Small intestine (tissue), 7 donors: ENCODE measurements at regions not wholly inside any gene's neighbourhood (a gene's known extent, or its start where the extent isn't known, plus 50 kb on each side); places are given as distances from the start of the nearest gene placed in this dataset.
"Not testable (repeated sequence)": the region's sequence is repeated elsewhere in the genome, so short reads cannot be mapped to it uniquely, and the experiment has no call there.

Experiments
- DNase-seq, 2 donors: peaks; one replicate each; pipeline versions ENCODE4 v3.0.0 to v3.0.0-alpha.2; 2013
- FAIRE-seq: peaks from 2 replicates; lab custom pipeline; 2012; peaks lifted over from hg19 to GRCh38; lab: Jason Lieb, UNC
- H3K27ac ChIP-seq, 3 donors: one replicate each; pipeline ENCODE4 v1.5.1; 2013; ENCODE audit warnings: low read length in 2 of 3, mild to moderate bottlenecking in 2 of 3, control low read depth in 1 of 3, inconsistent platforms in 1 of 3, low read depth in 1 of 3, moderate library complexity in 1 of 3
- H3K27me3 ChIP-seq, 3 donors: one replicate each; pipeline ENCODE4 v1.6.1; 2013; ENCODE audit warnings: low read length in 3 of 3, inconsistent platforms in 1 of 3; ENCODE audit not compliant: control insufficient read depth in 3 of 3, insufficient read depth in 3 of 3
- H3K36me3 ChIP-seq, 3 donors: one replicate each; pipeline ENCODE4 v1.6.1; 2013; ENCODE audit warnings: low read length in 3 of 3, inconsistent platforms in 1 of 3, low read depth in 1 of 3, mild to moderate bottlenecking in 1 of 3, moderate library complexity in 1 of 3; ENCODE audit not compliant: control insufficient read depth in 3 of 3, insufficient read depth in 2 of 3
- H3K4me1 ChIP-seq, 3 donors: one replicate each; pipeline ENCODE4 v1.6.1; 2013; ENCODE audit warnings: low read length in 2 of 3, inconsistent platforms in 1 of 3, low read depth in 1 of 3, mild to moderate bottlenecking in 1 of 3, moderate library complexity in 1 of 3; ENCODE audit not compliant: control insufficient read depth in 3 of 3, insufficient read depth in 2 of 3
- H3K4me3 ChIP-seq, 3 donors: one replicate each; pipeline ENCODE4 v1.5.1; 2013; ENCODE audit warnings: low read length in 3 of 3, control low read depth in 1 of 3, inconsistent platforms in 1 of 3, low read depth in 1 of 3, mild to moderate bottlenecking in 1 of 3, moderate library complexity in 1 of 3
- H3K9me3 ChIP-seq, 2 donors: one replicate each; pipeline ENCODE4 v1.6.1; 2013; ENCODE audit warnings: low read depth in 1 of 2, low read length in 1 of 2; ENCODE audit not compliant: control insufficient read depth in 2 of 2, insufficient read depth in 1 of 2
- WGBS, 3 donors: extraction: QIAGEN DNeasy Blood & Tissue Kit; methylation state at CpG; one replicate each; pipeline ENCODE4 v1.1.7; 2013; 5-methylcytosine and 5-hydroxymethylcytosine counted together
- donor health status: healthy with polysubstance abuse.
- donor health status: control.
- donor health status: control.
- donor health status: Bipolar disorder and iron deficiency.
- donor health status: healthy.

DNA sequence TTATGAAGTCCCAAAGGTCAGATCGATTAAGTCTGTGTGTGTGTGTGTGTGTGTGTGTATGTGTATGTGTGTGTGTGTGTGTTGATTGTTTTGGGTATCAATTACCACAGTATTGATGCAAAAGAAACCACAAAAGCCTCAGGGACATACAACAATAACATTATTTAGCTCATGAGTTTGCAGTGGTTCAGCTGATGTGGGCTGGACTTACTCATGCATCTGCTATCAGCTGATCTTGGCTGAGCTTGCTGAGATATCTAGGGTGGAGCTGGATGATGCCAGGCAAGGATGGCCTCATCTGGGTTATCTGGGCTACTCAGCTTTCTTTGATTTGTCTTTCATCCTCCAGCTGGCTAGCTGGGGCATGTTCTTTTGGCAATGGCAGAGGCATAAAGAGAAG lies 82.4 kb upstream of the PRR23C start:
- Histone ChIP-seq H3K4me1 (no peaks in the 10 kb centered on the region), H3K27me3 (no peaks in the 10 kb centered on the region), H3K36me3 (no peaks in the 10 kb centered on the region), H3K9me3 (peaks cover 0 to 3% of the 10 kb centered on the region in 2 donors), H3K27ac (no peak overlapping the region), H3K4me3 (no peak overlapping the region)
- DNase-seq (no peak), FAIRE-seq (no peak)
- 33 to 81% (median 33%) methylated on average over 1 of the region's 1 CpG for WGBS, 3 donors

- not testable (repeated sequence) for H3K27me3 ChIP-seq, DNase-seq, FAIRE-seq, H3K27ac ChIP-seq, H3K4me1 ChIP-seq, H3K4me3 ChIP-seq, H3K36me3 ChIP-seq, H3K9me3 ChIP-seq
- 95 to 96% (median 96%) methylated on average over 12 of the region's 12 CpGs for WGBS, 3 donors
Measured at GRCh38 chr3:139127629-139128028, 82.9 kb upstream of the PRR23C start.

GRCh38 chr3:139128803-139129202 lies 84.1 kb upstream of the PRR23C start:
- WGBS, 3 donors: 88 to 92% (median 92%) methylated on average over 2 of the region's 2 CpGs
- FAIRE-seq: no peak
- no peaks in the 10 kb centered on the region for H3K4me1 ChIP-seq
- H3K27me3 ChIP-seq: peaks cover 0 to 2% (median 0%) of the 10 kb centered on the region in 3 donors
- H3K27ac ChIP-seq: no peak overlapping the region
- H3K4me3 ChIP-seq: no peak overlapping the region
- DNase-seq: no peak
- H3K36me3 ChIP-seq: no peaks in the 10 kb centered on the region
- H3K9me3 ChIP-seq: peaks cover 0 to 3% of the 10 kb centered on the region in 2 donors

DNA sequence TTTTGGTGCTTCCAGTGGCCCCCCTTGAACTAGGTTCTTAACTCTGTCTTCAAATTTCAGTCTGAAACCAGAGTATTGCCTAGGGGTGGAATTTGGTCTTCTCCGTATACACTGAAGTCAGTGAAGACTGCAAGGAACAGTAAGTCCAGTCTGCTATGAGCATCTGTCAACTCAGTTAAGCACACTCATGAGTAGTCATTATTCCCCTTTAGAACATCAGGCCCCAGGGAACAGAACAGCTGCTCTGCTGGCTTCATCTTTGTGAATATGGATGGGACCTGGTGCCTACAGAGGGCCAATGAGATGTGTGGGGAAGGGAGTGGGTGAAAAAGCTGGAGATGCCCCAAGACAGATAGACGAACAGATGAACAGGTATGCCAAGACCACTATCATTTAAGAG lies 85.2 kb upstream of the PRR23C start:
- H3K4me1 ChIP-seq: no peaks in the 10 kb centered on the region
- H3K27me3 ChIP-seq: peaks cover 0 to 2% (median 0%) of the 10 kb centered on the region in 3 donors
- FAIRE-seq (no peak), DNase-seq (no peak)
- peaks cover 0 to 3% of the 10 kb centered on the region in 2 donors for H3K9me3 ChIP-seq
- H3K36me3 ChIP-seq: no peaks in the 10 kb centered on the region
- no peak overlapping the region for H3K4me3 ChIP-seq
- whole genome bisulfite sequencing, 3 donors: 83 to 92% (median 83%) methylated on average over 2 of the region's 2 CpGs
- no peak overlapping the region for H3K27ac ChIP-seq

- Histone ChIP-seq H3K36me3 (no peaks in the 10 kb centered on the region), H3K4me3 (no peak overlapping the region), H3K27ac (no peak overlapping the region), H3K9me3 (peaks cover 0 to 3% of the 10 kb centered on the region in 2 donors), H3K4me1 (no peaks in the 10 kb centered on the region), H3K27me3 (peaks cover 0 to 2% (median 0%) of the 10 kb centered on the region in 3 donors)
- no peak for DNase-seq
- 62 to 80% (median 70%) methylated on average over 3 of the region's 3 CpGs for WGBS, 3 donors
- FAIRE-seq: no peak
Measured at GRCh38 chr3:139130390-139131140, 85.9 kb upstream of the PRR23C start.

DNA sequence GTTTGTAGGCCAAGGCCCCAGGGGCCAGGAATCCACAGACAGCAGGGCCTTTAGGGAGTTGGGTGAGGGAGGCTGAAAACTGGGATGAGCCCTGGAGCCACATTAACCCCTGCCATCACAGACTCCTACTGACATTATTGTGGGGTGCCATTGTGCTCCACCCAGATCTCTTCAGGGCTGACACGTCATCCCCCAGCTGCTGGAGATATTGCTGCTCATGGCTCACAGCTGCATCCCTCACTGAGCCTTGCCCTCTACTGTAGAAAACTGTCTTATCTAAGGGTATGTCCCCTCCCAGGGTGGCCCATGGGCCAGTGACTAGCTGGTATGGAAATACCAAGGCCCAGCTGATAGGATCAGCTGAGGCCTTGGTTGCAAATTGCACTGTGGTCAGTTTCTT lies 87.3 kb upstream of the PRR23C start:
- FAIRE-seq: no peak

DNA sequence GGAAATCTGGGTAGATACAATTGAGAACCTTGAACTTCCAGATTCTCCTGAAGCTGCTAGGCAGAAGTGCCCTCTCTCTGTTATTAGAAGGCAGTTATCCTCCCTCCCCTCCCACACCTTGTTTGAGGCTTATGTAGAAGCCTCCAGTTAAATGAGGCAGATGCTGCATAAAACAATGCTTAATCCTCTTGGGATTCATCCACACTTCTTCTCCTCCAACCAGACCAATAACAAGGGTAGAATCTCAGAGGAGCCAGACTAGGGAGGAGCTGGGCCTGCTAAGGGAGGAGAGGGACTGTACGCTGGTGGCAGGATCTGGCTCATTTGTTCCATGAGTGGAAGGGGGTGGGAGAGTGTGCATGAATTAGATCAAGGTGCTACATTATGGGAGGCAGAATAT lies 88.3 kb upstream of the PRR23C start:
- peaks cover 0 to 3% of the 10 kb centered on the region in 2 donors for H3K9me3 ChIP-seq
- no peak for FAIRE-seq
- H3K27me3 ChIP-seq: peaks cover 0 to 2% (median 0%) of the 10 kb centered on the region in 3 donors
- no peak overlapping the region for H3K27ac ChIP-seq
- WGBS, 3 donors: 78 to 93% (median 84%) methylated on average over 1 of the region's 1 CpG
- DNase-seq: no peak
- no peaks in the 10 kb centered on the region for H3K4me1 ChIP-seq
- H3K36me3 ChIP-seq: no peaks in the 10 kb centered on the region
- no peak overlapping the region for H3K4me3 ChIP-seq

More for the DNA sequence above, 87.3 kb upstream of the PRR23C start:
- Histone ChIP-seq H3K27me3 (peaks cover 0 to 2% (median 0%) of the 10 kb centered on the region in 3 donors), H3K36me3 (no peaks in the 10 kb centered on the region), H3K4me3 (no peak overlapping the region), H3K27ac (no peak overlapping the region), H3K4me1 (no peaks in the 10 kb centered on the region), H3K9me3 (peaks cover 0 to 3% of the 10 kb centered on the region in 2 donors)
- DNase-seq: no peak
- 75 to 100% (median 89%) methylated on average over 1 of the region's 1 CpG for WGBS, 3 donors

DNA sequence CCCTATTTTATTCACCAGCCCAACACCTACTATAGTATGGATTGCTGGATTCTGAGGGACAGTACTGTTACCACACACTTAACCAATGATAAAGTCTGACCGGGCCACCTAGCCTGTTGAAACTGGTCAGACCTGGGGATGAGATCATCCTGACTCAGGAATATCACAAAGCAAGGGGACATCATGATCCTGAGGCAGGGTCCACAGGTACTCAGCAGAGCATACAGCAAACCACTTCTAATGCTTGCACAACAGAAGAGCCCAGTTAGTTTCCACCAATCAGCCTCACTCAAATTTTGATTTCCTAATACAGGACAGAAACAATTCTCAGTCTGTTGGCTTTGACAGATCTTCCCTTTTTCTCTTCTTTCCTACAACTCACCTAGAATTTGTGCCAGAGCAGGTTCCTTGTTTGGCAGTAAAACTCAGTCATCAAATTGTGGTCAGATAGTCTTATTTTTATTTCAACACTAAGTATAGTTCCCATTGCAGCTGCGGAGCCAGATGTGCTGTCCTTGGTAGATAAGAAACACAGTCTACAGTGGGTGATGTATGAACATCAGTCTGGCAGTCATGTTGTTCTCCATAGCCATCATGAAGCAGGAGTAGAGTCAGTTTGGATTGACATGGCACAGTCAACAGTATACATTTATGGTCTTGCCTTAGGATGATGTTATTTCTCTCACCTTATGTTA lies 90.1 kb upstream of the PRR23C start:
- Histone ChIP-seq H3K9me3 (peaks cover 0 to 3% of the 10 kb centered on the region in 2 donors), H3K27me3 (peaks cover 0 to 2% (median 0%) of the 10 kb centered on the region in 3 donors), H3K27ac (no peak overlapping the region), H3K4me1 (no peaks in the 10 kb centered on the region), H3K4me3 (no peak overlapping the region), H3K36me3 (no peaks in the 10 kb centered on the region)
- FAIRE-seq: no peak
- DNase-seq: no peak
- 77 to 84% (median 81%) methylated on average over 2 of the region's 2 CpGs for WGBS, 3 donors
